ENCODE measurements at regions not wholly inside any gene's neighbourhood (a gene's known extent, or its start where the extent isn't known, plus 50 kb on each side); places are given as distances from the start of the nearest gene placed in this dataset.

DNA sequence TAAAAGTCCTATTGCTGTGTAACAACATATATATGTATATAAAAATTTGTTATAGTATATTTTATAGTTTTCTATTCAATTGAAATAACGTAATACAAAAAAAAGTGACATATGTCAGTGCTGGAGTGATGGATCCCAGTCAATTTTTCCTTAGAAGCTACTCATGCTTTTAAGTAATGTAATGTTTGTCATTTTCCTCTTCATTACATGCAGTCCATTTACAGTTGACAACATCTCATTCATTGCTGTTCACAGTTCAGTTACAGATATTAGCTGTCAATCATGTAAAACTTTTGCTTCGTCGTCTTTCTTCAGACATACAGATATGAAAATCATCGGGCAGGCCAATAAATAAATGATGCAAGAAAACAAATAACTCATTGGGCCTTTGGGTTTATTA lies 525.1 kb upstream of the PRR20A start:
- TF ChIP-seq, protein P1, sequence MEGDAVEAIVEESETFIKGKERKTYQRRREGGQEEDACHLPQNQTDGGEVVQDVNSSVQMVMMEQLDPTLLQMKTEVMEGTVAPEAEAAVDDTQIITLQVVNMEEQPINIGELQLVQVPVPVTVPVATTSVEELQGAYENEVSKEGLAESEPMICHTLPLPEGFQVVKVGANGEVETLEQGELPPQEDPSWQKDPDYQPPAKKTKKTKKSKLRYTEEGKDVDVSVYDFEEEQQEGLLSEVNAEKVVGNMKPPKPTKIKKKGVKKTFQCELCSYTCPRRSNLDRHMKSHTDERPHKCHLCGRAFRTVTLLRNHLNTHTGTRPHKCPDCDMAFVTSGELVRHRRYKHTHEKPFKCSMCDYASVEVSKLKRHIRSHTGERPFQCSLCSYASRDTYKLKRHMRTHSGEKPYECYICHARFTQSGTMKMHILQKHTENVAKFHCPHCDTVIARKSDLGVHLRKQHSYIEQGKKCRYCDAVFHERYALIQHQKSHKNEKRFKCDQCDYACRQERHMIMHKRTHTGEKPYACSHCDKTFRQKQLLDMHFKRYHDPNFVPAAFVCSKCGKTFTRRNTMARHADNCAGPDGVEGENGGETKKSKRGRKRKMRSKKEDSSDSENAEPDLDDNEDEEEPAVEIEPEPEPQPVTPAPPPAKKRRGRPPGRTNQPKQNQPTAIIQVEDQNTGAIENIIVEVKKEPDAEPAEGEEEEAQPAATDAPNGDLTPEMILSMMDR (IDR thresholded peaks at IDR 0.05) = no peak
- TF ChIP-seq POLR2A (IDR thresholded peaks at IDR 0.05) (no peak), EP300 (IDR thresholded peaks at IDR 0.05) (no peak)

Measured in stomach (tissue), 4 donors.